SU-DHL-6 (cell line): ENCODE measurements at regions not wholly inside any gene's neighbourhood (a gene's known extent, or its start where the extent isn't known, plus 50 kb on each side); places are given as distances from the start of the nearest gene placed in this dataset.

Experiments used
- H2AFZ ChIP-seq: fragments of 200-600 bp; sonication (generic); 2 replicates; pipeline ENCODE4 v1.6.1; 2014; ENCODE audit warnings: low read depth, mild to moderate bottlenecking, moderate library complexity, mixed read lengths, antibody characterized with exemption, low read length; ENCODE audit not compliant: severe bottlenecking
- H3F3A ChIP-seq: fragments of 200-600 bp; shearing (Covaris generic); 2 replicates; pipeline ENCODE4 v1.6.0; 2016; ENCODE audit warnings: antibody characterized with exemption, mild to moderate bottlenecking; ENCODE audit not compliant: insufficient read depth
- H3K27ac ChIP-seq: fragments of 200-600 bp; sonication (generic); 2 replicates; pipeline ENCODE4 v1.5.1; 2016; ENCODE audit warnings: low read depth, mild to moderate bottlenecking, low read length, moderate library complexity, mixed read lengths
- H3K27me3 ChIP-seq: fragments of 200-600 bp; sonication (generic), shearing (Covaris generic); 2 replicates; pipeline ENCODE4 v1.6.0; 2014; ENCODE audit warnings: mild to moderate bottlenecking, low read length
- H3K36me3 ChIP-seq: fragments of 200-600 bp; sonication (generic); 2 replicates; pipeline ENCODE4 v1.6.1; 2014; ENCODE audit warnings: mild to moderate bottlenecking, low read length, mixed read lengths
- H3K4me2 ChIP-seq: fragments of 300-600, 200-600 bp; shearing (Covaris generic), sonication (generic); 2 replicates; pipeline ENCODE4 v1.6.0; 2014; ENCODE audit warnings: low read length, low read depth, mild to moderate bottlenecking; ENCODE audit not compliant: poor library complexity, severe bottlenecking
- H3K4me3 ChIP-seq: fragments of 200-600 bp; sonication (generic); 2 replicates; pipeline ENCODE4 v1.5.1; 2014; ENCODE audit warnings: antibody characterized with exemption, low read length, mild to moderate bottlenecking, mixed read lengths; ENCODE audit not compliant: insufficient read depth, poor library complexity, severe bottlenecking
- H3K79me2 ChIP-seq: fragments of 200-600 bp; sonication (generic); 2 replicates; pipeline ENCODE4 v1.6.1; 2014; ENCODE audit warnings: mild to moderate bottlenecking, low read length, moderate library complexity; ENCODE audit not compliant: insufficient read depth
- H3K9ac ChIP-seq: fragments of 200-600 bp; sonication (generic); 2 replicates; pipeline ENCODE4 v1.7.0; 2014; ENCODE audit warnings: mild to moderate bottlenecking, low read length
- H3K9me2 ChIP-seq: fragments of 200-600 bp; sonication (generic); replicated peaks from 2 replicates; pipeline ENCODE4 v1.6.1; 2014; ENCODE audit warnings: low read length; ENCODE audit not compliant: insufficient read depth
- H3K9me3 ChIP-seq: fragments of 200-600 bp; sonication (generic); 2 replicates; pipeline ENCODE4 v1.6.1; 2014; ENCODE audit warnings: low read length, mixed read lengths; ENCODE audit not compliant: insufficient read depth
- H4K20me1 ChIP-seq: fragments of 200-600 bp; sonication (generic); 2 replicates; pipeline ENCODE4 v1.6.1; 2014; ENCODE audit warnings: low read depth, mild to moderate bottlenecking, antibody characterized with exemption, low read length, moderate library complexity, mixed read lengths
- EZH2phosphoT487 ChIP-seq: fragments of 200-600 bp; sonication (generic), shearing (Covaris generic); conservative IDR thresholded peaks from 2 replicates; pipeline ENCODE4 v1.6.1; 2018; ENCODE audit warnings: mild to moderate bottlenecking, antibody characterized with exemption, low read length, moderate library complexity, mixed read lengths
- TF ChIP-seq, protein P1 (sequence below): fragments of 200-600 bp; sonication (generic); IDR thresholded peaks from one replicate; pipeline ENCODE4 v1.5.1; 2017; ENCODE audit warnings: antibody characterized with exemption, mild to moderate bottlenecking, low read length, moderate library complexity; ENCODE audit not compliant: insufficient read depth, poor library complexity, severe bottlenecking

DNA sequence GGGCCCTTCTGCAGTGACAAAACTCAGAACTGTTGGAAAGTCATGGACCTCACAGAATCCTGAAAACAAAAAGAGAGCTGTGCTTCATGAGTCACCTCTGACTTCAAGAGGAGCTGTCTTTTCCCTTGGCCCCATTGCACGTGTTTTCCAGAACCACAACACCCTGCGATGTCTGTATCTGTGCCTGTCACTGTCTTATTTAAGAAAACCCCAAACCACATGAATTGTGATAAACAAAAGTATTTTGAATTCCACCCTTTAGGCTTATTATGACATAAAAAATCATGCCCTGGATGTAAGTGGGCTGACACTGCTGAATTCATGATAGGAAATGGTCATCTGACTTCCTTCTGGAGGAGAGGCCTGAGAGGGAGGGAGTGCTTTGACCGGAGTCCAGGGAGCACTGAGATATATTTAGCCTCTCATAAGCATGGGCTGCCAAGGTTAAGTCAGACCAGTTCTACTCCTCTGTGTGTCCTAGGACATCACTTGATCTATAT, 96.4 kb upstream of the DUSP22 start:
- no peaks in the 10 kb centered on the region for H3K9me3 ChIP-seq
- H3K4me3 ChIP-seq: no peak overlapping the region
- H3F3A ChIP-seq: no peaks in the 10 kb centered on the region; the same call in 1 of the 2 replicates
- TF ChIP-seq, protein P1, sequence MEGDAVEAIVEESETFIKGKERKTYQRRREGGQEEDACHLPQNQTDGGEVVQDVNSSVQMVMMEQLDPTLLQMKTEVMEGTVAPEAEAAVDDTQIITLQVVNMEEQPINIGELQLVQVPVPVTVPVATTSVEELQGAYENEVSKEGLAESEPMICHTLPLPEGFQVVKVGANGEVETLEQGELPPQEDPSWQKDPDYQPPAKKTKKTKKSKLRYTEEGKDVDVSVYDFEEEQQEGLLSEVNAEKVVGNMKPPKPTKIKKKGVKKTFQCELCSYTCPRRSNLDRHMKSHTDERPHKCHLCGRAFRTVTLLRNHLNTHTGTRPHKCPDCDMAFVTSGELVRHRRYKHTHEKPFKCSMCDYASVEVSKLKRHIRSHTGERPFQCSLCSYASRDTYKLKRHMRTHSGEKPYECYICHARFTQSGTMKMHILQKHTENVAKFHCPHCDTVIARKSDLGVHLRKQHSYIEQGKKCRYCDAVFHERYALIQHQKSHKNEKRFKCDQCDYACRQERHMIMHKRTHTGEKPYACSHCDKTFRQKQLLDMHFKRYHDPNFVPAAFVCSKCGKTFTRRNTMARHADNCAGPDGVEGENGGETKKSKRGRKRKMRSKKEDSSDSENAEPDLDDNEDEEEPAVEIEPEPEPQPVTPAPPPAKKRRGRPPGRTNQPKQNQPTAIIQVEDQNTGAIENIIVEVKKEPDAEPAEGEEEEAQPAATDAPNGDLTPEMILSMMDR: no peak
- TF ChIP-seq EZH2phosphoT487: no peak
- H3K9ac ChIP-seq: no peak overlapping the region
- no peaks in the 10 kb centered on the region for H3K9me2 ChIP-seq
- no peak overlapping the region for H3K4me2 ChIP-seq
- H2AFZ ChIP-seq: no peak overlapping the region
- H4K20me1 ChIP-seq: no peaks in the 10 kb centered on the region
- H3K27me3 ChIP-seq: no peaks in the 10 kb centered on the region
- H3K36me3 ChIP-seq: no peaks in the 10 kb centered on the region
- H3K27ac ChIP-seq: no peak overlapping the region
- no peaks in the 10 kb centered on the region for H3K79me2 ChIP-seq

DNA sequence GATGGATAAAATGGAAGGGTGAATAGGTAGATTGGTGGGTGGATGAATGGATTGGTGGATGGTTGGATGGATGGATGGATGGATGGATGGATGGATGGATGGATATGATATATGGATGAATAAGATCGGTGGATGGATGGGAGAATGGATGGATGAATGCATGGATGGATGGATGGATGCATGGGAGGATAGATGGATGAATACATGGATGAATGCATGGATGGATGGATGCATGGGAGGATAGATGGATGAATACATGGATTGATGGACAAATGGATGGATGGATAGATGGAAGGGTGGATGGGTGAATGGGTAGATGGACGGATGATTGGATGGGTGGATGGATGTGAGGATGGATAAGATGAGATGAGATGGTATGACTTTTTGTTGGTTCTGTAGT, 95.7 kb upstream of the DUSP22 start:
- Histone ChIP-seq H3K36me3 (no peaks in the 10 kb centered on the region), H3K9ac (no peak overlapping the region), H3F3A (no peaks in the 10 kb centered on the region; the same call in 1 of the 2 replicates), H4K20me1 (no peaks in the 10 kb centered on the region), H3K4me2 (no peak overlapping the region), H3K9me3 (no peaks in the 10 kb centered on the region), H3K4me3 (no peak overlapping the region), H3K9me2 (no peaks in the 10 kb centered on the region), H2AFZ (no peak overlapping the region), H3K27me3 (no peaks in the 10 kb centered on the region), H3K27ac (no peak overlapping the region), H3K79me2 (no peaks in the 10 kb centered on the region)
- TF ChIP-seq, protein P1: no peak
- no peak for TF ChIP-seq EZH2phosphoT487

DNA sequence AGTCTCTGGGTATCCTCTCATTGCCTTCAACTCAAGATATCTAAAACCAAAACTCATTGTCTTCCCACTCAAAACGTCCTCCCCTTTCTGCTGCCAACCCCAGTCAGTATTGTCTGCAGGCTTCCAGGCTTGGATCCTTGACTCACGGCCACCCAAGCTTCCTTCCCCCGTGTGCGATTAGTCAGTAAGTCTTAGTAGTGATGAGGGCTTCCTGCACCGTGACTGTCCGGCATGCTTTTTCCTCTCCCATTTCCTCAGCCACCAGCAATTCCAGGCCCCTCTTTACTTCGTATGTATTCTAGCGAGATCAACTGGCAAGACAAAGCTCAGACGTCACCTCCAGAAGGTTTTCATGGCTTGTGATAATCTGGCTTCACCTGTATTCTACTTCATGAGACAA, 88.6 kb upstream of the DUSP22 start:
- Histone ChIP-seq H4K20me1 (no peaks in the 10 kb centered on the region), H2AFZ (no peak overlapping the region), H3K79me2 (no peaks in the 10 kb centered on the region), H3K4me3 (no peak overlapping the region), H3K36me3 (no peaks in the 10 kb centered on the region), H3K9ac (no peak overlapping the region), H3K9me2 (no peaks in the 10 kb centered on the region), H3K27me3 (no peaks in the 10 kb centered on the region), H3K27ac (no peak overlapping the region), H3K9me3 (no peaks in the 10 kb centered on the region), H3F3A (no peaks in the 10 kb centered on the region), H3K4me2 (no peak overlapping the region)
- TF ChIP-seq EZH2phosphoT487: no peak
- TF ChIP-seq, protein P1: no peak
